VCaP (cell line): ENCODE measurements at regions not wholly inside any gene's neighbourhood (a gene's known extent, or its start where the extent isn't known, plus 50 kb on each side); places are given as distances from the start of the nearest gene placed in this dataset.

Source experiments
- H3K27ac ChIP-seq: fragments of 450-650 bp; 2 replicates; pipeline ENCODE4 v1.5.1; 2017
- CTCF ChIP-seq: fragments of 450-650 bp; conservative IDR thresholded peaks from 2 replicates; pipeline ENCODE4 v1.5.1; 2017; ENCODE audit warnings: mild to moderate bottlenecking, moderate library complexity

GRCh38 chr11:128219731-128220120 lies 367.6 kb downstream of the ETS1 start:
- H3K27ac ChIP-seq, result no peak overlapping the region
- TF ChIP-seq CTCF, result no peak

DNA sequence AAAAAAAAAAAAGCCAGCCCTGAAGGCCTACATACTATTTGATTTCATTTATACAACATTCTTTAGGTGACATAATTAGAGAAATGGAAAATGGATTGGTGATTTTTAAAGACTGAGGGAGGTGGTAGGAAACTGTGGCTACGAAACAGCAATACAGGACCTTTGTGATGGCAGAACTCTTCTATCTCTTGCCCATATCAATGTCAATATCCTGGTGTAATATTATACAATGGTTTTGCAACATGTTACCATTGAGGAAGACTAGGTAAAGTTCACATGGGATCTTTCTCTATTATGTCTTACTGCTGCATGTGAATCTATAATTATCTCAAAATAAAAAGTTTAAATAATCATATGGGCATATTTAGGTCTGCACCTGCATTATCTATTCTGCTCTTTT lies 371.2 kb downstream of the ETS1 start:
- H3K27ac ChIP-seq, result no peak overlapping the region
- TF ChIP-seq CTCF, result no peak

- no peak overlapping the region for H3K27ac ChIP-seq
- no peak for TF ChIP-seq CTCF
These were observed 372.0 kb downstream of the ETS1 start for GRCh38 chr11:128215238-128215882.

GRCh38 chr11:128214263-128214662 lies 373.1 kb downstream of the ETS1 start:
- no peak overlapping the region for H3K27ac ChIP-seq

GRCh38 chr11:128213461-128213860 lies 373.9 kb downstream of the ETS1 start:
- H3K27ac ChIP-seq, result no peak overlapping the region
- TF ChIP-seq CTCF, result no peak

More at GRCh38 chr11:128214263-128214662, 373.1 kb downstream of the ETS1 start:
- no peak for TF ChIP-seq CTCF

GRCh38 chr11:128212324-128212723 lies 375.0 kb downstream of the ETS1 start:
- no peak overlapping the region for H3K27ac ChIP-seq
- no peak for TF ChIP-seq CTCF

DNA sequence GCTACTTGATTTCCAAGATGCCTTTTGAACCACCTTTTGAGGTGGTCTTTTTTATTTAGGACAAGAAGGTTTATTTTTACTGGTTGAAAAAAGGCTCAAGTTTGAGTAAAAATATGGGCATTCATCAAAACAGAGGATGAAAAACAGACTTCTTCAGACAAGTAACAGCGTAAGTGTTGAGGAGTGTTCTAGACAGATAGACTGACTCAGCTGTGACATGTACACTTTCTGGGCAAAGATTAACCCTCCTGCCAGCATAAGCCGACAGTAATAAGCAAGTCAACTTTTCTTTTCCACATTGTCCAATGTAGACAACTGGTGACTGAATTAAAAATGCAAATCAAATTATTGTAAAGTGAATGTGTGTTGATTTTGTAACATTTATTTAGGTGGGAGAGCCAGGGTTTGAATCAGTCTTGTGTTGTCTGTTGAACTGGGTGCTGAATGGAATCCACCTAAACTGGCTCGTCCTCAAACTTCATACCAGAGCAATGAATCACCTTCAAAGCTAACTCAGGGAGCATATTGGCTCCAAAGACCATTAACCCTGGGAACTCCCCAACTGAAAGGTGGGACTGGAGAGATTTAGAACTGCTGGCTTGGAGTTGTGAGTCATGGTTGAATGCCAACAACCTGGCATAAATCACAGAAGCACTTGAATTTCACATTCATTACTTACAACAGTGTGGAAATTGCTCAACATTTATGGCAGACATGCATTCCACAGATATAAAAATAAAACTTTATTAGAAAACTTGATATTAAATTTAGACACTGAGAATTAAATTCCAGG lies 377.0 kb downstream of the ETS1 start:
- H3K27ac ChIP-seq, result no peak overlapping the region
- no peak for TF ChIP-seq CTCF
